HG02885 (cell line): ENCODE measurements at regions not wholly inside any gene's neighbourhood (a gene's known extent, or its start where the extent isn't known, plus 50 kb on each side); places are given as distances from the start of the nearest gene placed in this dataset.

Source experiments
- ATAC-seq: cut with Tn5 transposase; IDR thresholded peaks from one replicate; pipeline ENCODE4 v1.9.1; 2021; ENCODE audit warnings: mild to moderate bottlenecking; ENCODE audit not compliant: unreplicated experiment, poor library complexity

GRCh38 chr11:45556851-45557707, 108.3 kb downstream of the CHST1 start:
- no peak for ATAC-seq

- no peak for ATAC-seq
These were observed 111.0 kb downstream of the CHST1 start for GRCh38 chr11:45554230-45554967.

- ATAC-seq: no peak
These were observed 112.0 kb downstream of the CHST1 start for GRCh38 chr11:45553383-45553936.

GRCh38 chr11:45551191-45551713, 114.2 kb downstream of the CHST1 start:
- no peak for ATAC-seq

GRCh38 chr11:45549257-45549656, 116.2 kb downstream of the CHST1 start:
- no peak for ATAC-seq

GRCh38 chr11:45546366-45546765, 119.1 kb downstream of the CHST1 start:
- no peak for ATAC-seq

- no peak for ATAC-seq
These were observed 120.6 kb downstream of the CHST1 start for GRCh38 chr11:45544826-45545225.

GRCh38 chr11:45543808-45544422, 121.5 kb downstream of the CHST1 start:
- no peak for ATAC-seq

GRCh38 chr11:45543081-45543480, 122.3 kb downstream of the CHST1 start:
- no peak for ATAC-seq

GRCh38 chr11:45541693-45542434, 123.6 kb downstream of the CHST1 start:
- no peak for ATAC-seq

- no peak for ATAC-seq
These were observed 126.5 kb downstream of the CHST1 start for GRCh38 chr11:45538939-45539338.

GRCh38 chr11:45538363-45538762, 127.1 kb downstream of the CHST1 start:
- ATAC-seq: no peak

GRCh38 chr11:45537614-45538013, 127.8 kb downstream of the CHST1 start:
- ATAC-seq: no peak

GRCh38 chr11:45535033-45535432, 130.4 kb downstream of the CHST1 start:
- ATAC-seq: no peak

GRCh38 chr11:45534132-45534531, 131.3 kb downstream of the CHST1 start:
- no peak for ATAC-seq

GRCh38 chr11:45532546-45532945, 132.9 kb downstream of the CHST1 start:
- ATAC-seq: no peak

- no peak for ATAC-seq
These were observed 134.6 kb downstream of the CHST1 start for GRCh38 chr11:45530776-45531175.

GRCh38 chr11:45530111-45530510, 135.3 kb downstream of the CHST1 start:
- no peak for ATAC-seq

GRCh38 chr11:45528435-45528834, 137.0 kb downstream of the CHST1 start:
- ATAC-seq: no peak

GRCh38 chr11:45527898-45528297, 137.5 kb downstream of the CHST1 start:
- ATAC-seq: no peak
